H1 (cell line): ENCODE measurements at regions not wholly inside any gene's neighbourhood (a gene's known extent, or its start where the extent isn't known, plus 50 kb on each side); places are given as distances from the start of the nearest gene placed in this dataset.
"Not testable (repeated sequence)": the region's sequence is repeated elsewhere in the genome, so short reads cannot be mapped to it uniquely, and the experiment has no call there.

Experiments used
- CTCF ChIA-PET: fragments of 300-600 bp; sonication (Branson Sonifier 250); formaldehyde crosslinking; loops from one replicate; lab custom pipeline; 2021; ENCODE audit not compliant: partially characterized antibody; lab: Charles Lee
- POLR2A ChIA-PET: fragments of 300-600 bp; sonication (Branson Sonifier 250); formaldehyde crosslinking; loops from one replicate; lab custom pipeline; 2021; ENCODE audit warnings: inconsistent platforms; ENCODE audit not compliant: partially characterized antibody; lab: Charles Lee
- DNase-seq, 2 experiments: peaks; one replicate each; pipeline versions ENCODE4 v3.0.0 to v3.0.0-alpha.2; 2010 to 2022; ENCODE audit warnings: low spot score in 2 of 2, low read depth in 1 of 2, mixed read lengths in 1 of 2
- FAIRE-seq: peaks from 2 replicates; lab custom pipeline; 2011; peaks lifted over from hg19 to GRCh38; lab: Jason Lieb, UNC
- H2AFZ ChIP-seq: 2 replicates; pipeline ENCODE4 v1.8.1; 2012; ENCODE audit warnings: low read length, inconsistent platforms
- H2AK5ac ChIP-seq: 2 replicates; pipeline ENCODE4 v1.6.1; 2013; ENCODE audit warnings: low read depth, low read length
- H2BK120ac ChIP-seq: replicated peaks from 2 replicates; pipeline ENCODE3; 2013; ENCODE audit warnings: low read depth, low read length, inconsistent platforms
- H2BK12ac ChIP-seq: 2 replicates; pipeline ENCODE4 v1.6.1; 2013; ENCODE audit warnings: low read depth, low read length
- H2BK15ac ChIP-seq: 2 replicates; pipeline ENCODE4 v1.6.1; 2013; ENCODE audit warnings: low read length
- H2BK20ac ChIP-seq: 2 replicates; pipeline ENCODE4 v1.6.1; 2013; ENCODE audit warnings: low read length
- H2BK5ac ChIP-seq: 2 replicates; pipeline ENCODE4 v1.6.1; 2013; ENCODE audit warnings: low read depth, low read length
- H3K14ac ChIP-seq: 2 replicates; pipeline ENCODE4 v1.6.1; 2013; ENCODE audit warnings: inconsistent platforms; ENCODE audit not compliant: insufficient read length
- H3K18ac ChIP-seq: 2 replicates; pipeline ENCODE4 v1.6.1; 2013; ENCODE audit warnings: low read length; ENCODE audit errors: extremely low read depth
- H3K23ac ChIP-seq: 2 replicates; pipeline ENCODE4 v1.6.1; 2013; ENCODE audit warnings: inconsistent platforms; ENCODE audit not compliant: insufficient read length
- H3K23me2 ChIP-seq: 2 replicates; pipeline ENCODE4 v1.6.1; 2013; ENCODE audit warnings: low read depth, low read length
- H3K27ac ChIP-seq: 2 replicates; pipeline ENCODE4 v1.6.1; 2011; ENCODE audit warnings: low read depth, low read length, inconsistent platforms
- H3K27me3 ChIP-seq, 4 experiments: replicated peaks in 1 of 4; 1 replicate in 1 of 4; 2 replicates in 3 of 4; pipeline versions ENCODE4 v1.6.1 to v1.8.1; 2011 to 2013; ENCODE audit warnings: low read length in 3 of 4, mild to moderate bottlenecking in 3 of 4, inconsistent platforms in 2 of 4, mixed read lengths in 2 of 4, moderate library complexity in 1 of 4; ENCODE audit not compliant: control insufficient read depth in 3 of 4, insufficient read depth in 3 of 4; ENCODE audit errors: extremely low read depth in 1 of 4
- H3K36me3 ChIP-seq, 4 experiments: 2 replicates each; pipeline versions ENCODE4 v1.6.1 to v1.8.1; 2011 to 2013; ENCODE audit warnings: mild to moderate bottlenecking in 4 of 4, low read length in 3 of 4, moderate library complexity in 2 of 4, control low read depth in 1 of 4, inconsistent platforms in 1 of 4; ENCODE audit not compliant: insufficient read depth in 4 of 4, control insufficient read depth in 2 of 4
- H3K4ac ChIP-seq: replicated peaks from 2 replicates; pipeline ENCODE3; 2013; ENCODE audit warnings: low read length, low read depth, mixed read lengths, inconsistent platforms; ENCODE audit not compliant: insufficient read length
- H3K4me1 ChIP-seq, 4 experiments: replicated peaks in 1 of 4; 1 replicate in 1 of 4; 2 replicates in 3 of 4; pipeline versions ENCODE4 v1.6.1 to v1.8.1; 2011 to 2013; ENCODE audit warnings: low read length in 3 of 4, inconsistent platforms in 2 of 4, mixed read lengths in 1 of 4; ENCODE audit not compliant: insufficient read depth in 4 of 4, control insufficient read depth in 3 of 4
- H3K4me2 ChIP-seq, 2 experiments: 2 replicates each; pipeline versions ENCODE4 v1.6.1 to v1.8.1; 2011 to 2013; ENCODE audit warnings: low read depth in 2 of 2, low read length in 2 of 2, control low read depth in 1 of 2, inconsistent platforms in 1 of 2, mild to moderate bottlenecking in 1 of 2; ENCODE audit not compliant: insufficient read depth in 1 of 2
- H3K4me3 ChIP-seq, 4 experiments: fragments of 200-600, 300-600 bp in 1 of 4; sonication (generic), shearing (Covaris generic), sonication (Bioruptor Twin) in 1 of 4; 2 replicates each; pipeline versions ENCODE4 v1.5.1 to v1.8.1; 2011 to 2016; ENCODE audit warnings: low read length in 4 of 4, low read depth in 3 of 4, control low read depth in 2 of 4, inconsistent platforms in 2 of 4, mild to moderate bottlenecking in 2 of 4, mixed read lengths in 1 of 4, moderate library complexity in 1 of 4; ENCODE audit not compliant: insufficient read depth in 2 of 4; ENCODE audit errors: extremely low read depth in 1 of 4
- H3K56ac ChIP-seq: replicated peaks from 2 replicates; pipeline ENCODE3; 2013; ENCODE audit warnings: low read depth, mild to moderate bottlenecking, mixed read lengths, low read length, inconsistent platforms; ENCODE audit not compliant: insufficient read length
- H3K79me1 ChIP-seq: 2 replicates; pipeline ENCODE4 v1.6.1; 2013; ENCODE audit warnings: low read depth, low read length, control low read depth
- H3K79me2 ChIP-seq, 2 experiments: 2 replicates each; pipeline versions ENCODE4 v1.6.1 to v1.8.1; 2012 to 2013; ENCODE audit warnings: low read length in 2 of 2, mild to moderate bottlenecking in 2 of 2, inconsistent platforms in 1 of 2; ENCODE audit not compliant: insufficient read depth in 2 of 2, control insufficient read depth in 1 of 2
- H3K9ac ChIP-seq, 4 experiments: replicated peaks in 1 of 4; 1 replicate in 1 of 4; 2 replicates in 3 of 4; pipeline versions ENCODE4 v1.6.1 to v1.8.1; 2011 to 2013; ENCODE audit warnings: low read depth in 3 of 4, low read length in 3 of 4, control low read depth in 2 of 4, mild to moderate bottlenecking in 2 of 4, moderate library complexity in 2 of 4, inconsistent platforms in 1 of 4; ENCODE audit errors: extremely low read depth in 1 of 4
- H3K9me3 ChIP-seq, 2 experiments: 2 replicates each; pipeline versions ENCODE4 v1.6.1 to v1.8.1; 2012 to 2013; ENCODE audit warnings: mild to moderate bottlenecking in 2 of 2, moderate library complexity in 2 of 2, control low read depth in 1 of 2, inconsistent platforms in 1 of 2, low read depth in 1 of 2, low read length in 1 of 2, mixed read lengths in 1 of 2; ENCODE audit not compliant: insufficient read depth in 2 of 2
- H4K20me1 ChIP-seq, 2 experiments: replicated peaks in 1 of 2; 2 replicates each; pipeline versions ENCODE3 to v1.8.1; 2011 to 2013; ENCODE audit warnings: inconsistent platforms in 2 of 2, low read length in 2 of 2, mild to moderate bottlenecking in 1 of 2; ENCODE audit not compliant: insufficient read depth in 2 of 2, control insufficient read depth in 1 of 2
- H4K5ac ChIP-seq: 2 replicates; pipeline ENCODE4 v1.6.1; 2013; ENCODE audit warnings: low read length, low read depth, mixed read lengths, inconsistent platforms; ENCODE audit not compliant: insufficient read length
- H4K8ac ChIP-seq: 2 replicates; pipeline ENCODE4 v1.8.0; 2013; ENCODE audit warnings: mild to moderate bottlenecking, moderate library complexity, low read length, inconsistent platforms; ENCODE audit not compliant: insufficient read depth; ENCODE audit errors: extremely low read depth
- H4K91ac ChIP-seq: replicated peaks from 2 replicates; pipeline ENCODE3; 2013; ENCODE audit warnings: low read length, mixed read lengths, inconsistent platforms; ENCODE audit not compliant: insufficient read length
- WGBS, 2 experiments: shearing (Covaris generic) in 1 of 2; methylation state at CpG; one replicate each; pipeline versions ENCODE4 v1.1.6 to v1.1.7; 2013 to 2015; ENCODE audit warnings: low lambda C conversion rate in 2 of 2, mixed read lengths in 2 of 2, inconsistent platforms in 1 of 2, low coverage in 1 of 2, missing lambda C conversion rate in 1 of 2; ENCODE audit not compliant: insufficient replicate concordance in 2 of 2, insufficient coverage in 1 of 2, insufficient read length in 1 of 2; ENCODE audit errors: extremely low coverage in 1 of 2, missing lambda C conversion rate in 1 of 2; 5-methylcytosine and 5-hydroxymethylcytosine counted together

- H3K79me2 ChIP-seq, H3K36me3 ChIP-seq, H4K5ac ChIP-seq, H2BK5ac ChIP-seq, H3K9me3 ChIP-seq, H2AK5ac ChIP-seq, H3K4me3 ChIP-seq, H2BK120ac ChIP-seq, H2BK20ac ChIP-seq, H2BK15ac ChIP-seq, H3K56ac ChIP-seq, H3K4ac ChIP-seq, H2AFZ ChIP-seq, H3K79me1 ChIP-seq, H3K23ac ChIP-seq, FAIRE-seq, CTCF ChIA-PET, H3K18ac ChIP-seq, POLR2A ChIA-PET, H3K27ac ChIP-seq, H2BK12ac ChIP-seq, H3K23me2 ChIP-seq, H3K4me2 ChIP-seq, H3K9ac ChIP-seq, H3K27me3 ChIP-seq, H3K4me1 ChIP-seq, H4K91ac ChIP-seq, H4K8ac ChIP-seq, DNase-seq, H3K14ac ChIP-seq, H4K20me1 ChIP-seq: not testable (repeated sequence)
- WGBS, 2 experiments, result no CpG with 5 or more reads among the region's 13 CpGs
Measured at GRCh38 chr21:5055027-5055754, 5466.2 kb upstream of the TPTE start.
